ENCODE measurements at regions not wholly inside any gene's neighbourhood (a gene's known extent, or its start where the extent isn't known, plus 50 kb on each side); places are given as distances from the start of the nearest gene placed in this dataset.

DNA sequence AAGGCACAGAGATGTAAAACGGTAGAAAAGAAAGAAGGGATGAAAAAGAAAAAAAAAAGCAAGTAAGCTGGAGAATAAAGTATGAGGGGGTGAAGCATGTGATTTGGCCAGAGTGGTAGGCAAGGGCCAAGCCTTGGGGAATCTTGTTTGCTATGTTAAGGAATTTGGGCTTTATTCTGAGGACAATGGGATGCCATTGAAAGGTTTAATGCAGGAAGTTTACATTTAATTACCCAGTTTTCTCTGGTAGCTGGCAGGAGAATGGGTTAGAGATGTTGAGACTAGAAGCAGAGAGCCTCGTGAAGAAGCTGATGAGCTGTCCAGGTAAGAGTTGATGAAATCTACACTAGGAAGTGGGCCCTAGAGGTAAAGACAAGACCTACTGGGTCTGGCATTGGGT lies 455.9 kb downstream of the PDCD6IP start:
- Histone ChIP-seq H3K4me3 (ENCODE audit: control insufficient read depth in 2 of 3, extremely low read depth in 1 of 3, insufficient read depth in 2 of 3, low read depth in 1 of 3, low read length in 3 of 3) (no peak overlapping the region), H3K4me2 (ENCODE audit: control insufficient read depth, extremely low read depth, insufficient read depth, low read depth, low read length) (no peak overlapping the region), H3K79me2 (ENCODE audit: control insufficient read depth, insufficient read depth, low read length) (no peaks in the 10 kb centered on the region), H3K27me3 (ENCODE audit: control insufficient read depth, extremely low read depth, insufficient read depth, low read length) (no peaks in the 10 kb centered on the region), H3K9me1 (ENCODE audit: control insufficient read depth, extremely low read depth, insufficient read depth, low read length) (no peaks in the 10 kb centered on the region), H3K27ac (ENCODE audit: control insufficient read depth, insufficient read depth, low read length) (no peak overlapping the region), H3K9ac (ENCODE audit: control insufficient read depth, extremely low read depth, insufficient read depth, low read length) (no peak overlapping the region), H4K20me1 (ENCODE audit: control insufficient read depth, extremely low read depth, insufficient read depth, low read length) (no peaks in the 10 kb centered on the region), H3K36me3 (ENCODE audit: control insufficient read depth in 2 of 2, extremely low read depth in 1 of 2, insufficient read depth in 2 of 2, low read length in 2 of 2) (no peaks in the 10 kb centered on the region), H3K9me3 (ENCODE audit: control insufficient read depth, low read depth, low read length) (no peaks in the 10 kb centered on the region), H3K4me1 (ENCODE audit: control insufficient read depth, extremely low read depth, insufficient read depth, low read length) (no peaks in the 10 kb centered on the region), H2AFZ (ENCODE audit: control insufficient read depth, low read length) (no peak overlapping the region)
- FAIRE-seq = no peak
- TF ChIP-seq EZH2 (IDR thresholded peaks at IDR 0.05; ENCODE audit: low read length) (no peak), CTCF (optimal IDR thresholded peaks at IDR 0.05 in 1 of 3, IDR thresholded peaks at IDR 0.05 in 1 of 3, conservative IDR thresholded peaks at IDR 0.05 in 1 of 3; ENCODE audit: extremely low read depth in 1 of 3, insufficient read depth in 2 of 3, low read length in 3 of 3) (no peak)
- DNase-seq (ENCODE audit: low read depth, low spot score) = no peak
- dilution Hi-C loops (cut with MboI; ENCODE audit: extremely low pct_ligation_motif_present, low sequenced_read_pairs) = no loop called here

DNA sequence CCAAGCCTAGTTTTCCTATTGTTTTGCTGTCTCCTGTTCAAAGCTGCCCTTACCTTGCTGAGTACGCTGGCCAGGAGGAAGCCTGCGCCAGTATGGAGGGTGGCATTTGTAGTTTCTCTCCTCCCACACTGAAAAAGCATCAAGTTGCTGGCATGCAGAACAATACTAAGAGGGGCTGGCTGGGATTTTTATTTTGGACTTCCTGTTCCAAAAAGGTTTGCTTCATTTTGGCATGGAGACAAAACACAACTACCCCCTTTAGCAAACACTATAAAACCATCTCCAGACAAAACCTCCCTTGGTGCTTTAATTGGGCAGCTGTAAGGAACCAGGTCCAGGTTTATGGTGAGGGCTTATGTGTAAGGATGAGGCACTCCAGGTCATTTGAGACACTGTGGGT lies 457.6 kb downstream of the PDCD6IP start:
- H3K79me2 ChIP-seq (ENCODE audit: control insufficient read depth, insufficient read depth, low read length) = no peaks in the 10 kb centered on the region
- no peak overlapping the region for H3K9ac ChIP-seq (ENCODE audit: control insufficient read depth, extremely low read depth, insufficient read depth, low read length)
- H3K27me3 ChIP-seq (ENCODE audit: control insufficient read depth, extremely low read depth, insufficient read depth, low read length) = no peaks in the 10 kb centered on the region
- dilution Hi-C loops (cut with MboI; ENCODE audit: extremely low pct_ligation_motif_present, low sequenced_read_pairs) = no loop called here
- FAIRE-seq (no peak), DNase-seq (ENCODE audit: low read depth, low spot score) (no peak)
- no peak overlapping the region for H3K27ac ChIP-seq (ENCODE audit: control insufficient read depth, insufficient read depth, low read length)
- H3K4me1 ChIP-seq (ENCODE audit: control insufficient read depth, extremely low read depth, insufficient read depth, low read length) = no peaks in the 10 kb centered on the region
- TF ChIP-seq EZH2 (IDR thresholded peaks at IDR 0.05; ENCODE audit: low read length) = no peak
- no peak for TF ChIP-seq CTCF (optimal IDR thresholded peaks at IDR 0.05 in 1 of 3, IDR thresholded peaks at IDR 0.05 in 1 of 3, conservative IDR thresholded peaks at IDR 0.05 in 1 of 3; ENCODE audit: extremely low read depth in 1 of 3, insufficient read depth in 2 of 3, low read length in 3 of 3)
- no peak overlapping the region for H2AFZ ChIP-seq (ENCODE audit: control insufficient read depth, low read length)
- no peaks in the 10 kb centered on the region for H3K9me3 ChIP-seq (ENCODE audit: control insufficient read depth, low read depth, low read length)
- no peak overlapping the region for H3K4me3 ChIP-seq (ENCODE audit: control insufficient read depth in 2 of 3, extremely low read depth in 1 of 3, insufficient read depth in 2 of 3, low read depth in 1 of 3, low read length in 3 of 3)
- no peak overlapping the region for H3K4me2 ChIP-seq (ENCODE audit: control insufficient read depth, extremely low read depth, insufficient read depth, low read depth, low read length)
- no peaks in the 10 kb centered on the region for H3K9me1 ChIP-seq (ENCODE audit: control insufficient read depth, extremely low read depth, insufficient read depth, low read length)
- H4K20me1 ChIP-seq (ENCODE audit: control insufficient read depth, extremely low read depth, insufficient read depth, low read length) = no peaks in the 10 kb centered on the region
- H3K36me3 ChIP-seq (ENCODE audit: control insufficient read depth in 2 of 2, extremely low read depth in 1 of 2, insufficient read depth in 2 of 2, low read length in 2 of 2) = no peaks in the 10 kb centered on the region

All from keratinocyte (primary cell).